H9 (cell line): ENCODE measurements at regions not wholly inside any gene's neighbourhood (a gene's known extent, or its start where the extent isn't known, plus 50 kb on each side); places are given as distances from the start of the nearest gene placed in this dataset.

Source experiments
- DNase-seq: peaks from one replicate; pipeline ENCODE4 v3.0.0-alpha.2; 2017
- H2AFZ ChIP-seq: one replicate; pipeline ENCODE4 v1.6.1; 2013; ENCODE audit warnings: mild to moderate bottlenecking, low read length, control low read depth, moderate library complexity
- H2AK5ac ChIP-seq: 2 replicates; pipeline ENCODE4 v1.6.1; 2013; ENCODE audit warnings: low read length, control low read depth, mixed read lengths; ENCODE audit not compliant: insufficient read length
- H2BK120ac ChIP-seq: one replicate; pipeline ENCODE4 v1.6.1; 2013; ENCODE audit warnings: low read depth, mild to moderate bottlenecking, low read length, control low read depth, inconsistent platforms; ENCODE audit not compliant: poor library complexity, severe bottlenecking
- H2BK12ac ChIP-seq: 2 replicates; pipeline ENCODE4 v1.6.1; 2013; ENCODE audit warnings: low read length, control low read depth, mixed read lengths, low read depth; ENCODE audit not compliant: insufficient read length
- H2BK15ac ChIP-seq: 2 replicates; pipeline ENCODE4 v1.6.1; 2013; ENCODE audit warnings: low read depth, low read length, control low read depth
- H2BK20ac ChIP-seq: one replicate; pipeline ENCODE4 v1.6.1; 2013; ENCODE audit warnings: low read depth, mild to moderate bottlenecking, low read length, control low read depth, inconsistent platforms; ENCODE audit not compliant: poor library complexity, severe bottlenecking
- H2BK5ac ChIP-seq: 2 replicates; pipeline ENCODE4 v1.6.1; 2013; ENCODE audit warnings: low read length, control low read depth, mixed read lengths; ENCODE audit not compliant: insufficient read length
- H3K14ac ChIP-seq: 2 replicates; pipeline ENCODE4 v1.6.1; 2013; ENCODE audit warnings: low read length, control low read depth; ENCODE audit not compliant: insufficient read depth
- H3K18ac ChIP-seq: 2 replicates; pipeline ENCODE4 v1.6.1; 2013; ENCODE audit warnings: low read depth, mild to moderate bottlenecking, mixed read lengths, low read length, control low read depth; ENCODE audit not compliant: insufficient read length
- H3K23ac ChIP-seq: 2 replicates; pipeline ENCODE4 v1.6.1; 2013; ENCODE audit warnings: low read length, control low read depth, mixed read lengths, low read depth; ENCODE audit not compliant: insufficient read length
- H3K23me2 ChIP-seq: 2 replicates; pipeline ENCODE4 v1.6.1; 2013; ENCODE audit warnings: low read depth, mild to moderate bottlenecking, mixed read lengths, low read length, control low read depth; ENCODE audit not compliant: insufficient read length, poor library complexity, severe bottlenecking
- H3K27ac ChIP-seq: 2 replicates; pipeline ENCODE4 v1.5.1; 2013; ENCODE audit warnings: low read length, control low read depth, mixed read lengths, low read depth; ENCODE audit not compliant: insufficient read length
- H3K27me3 ChIP-seq: 2 replicates; pipeline ENCODE4 v1.6.1; 2013; ENCODE audit warnings: low read length, control low read depth, inconsistent platforms; ENCODE audit not compliant: insufficient read depth
- H3K4ac ChIP-seq: 2 replicates; pipeline ENCODE4 v1.6.1; 2013; ENCODE audit warnings: low read depth, mild to moderate bottlenecking, control low read depth, inconsistent platforms, low read length, moderate library complexity
- H3K4me1 ChIP-seq: 2 replicates; pipeline ENCODE4 v1.6.1; 2013; ENCODE audit warnings: low read length, control low read depth, inconsistent platforms; ENCODE audit not compliant: insufficient read depth
- H3K4me2 ChIP-seq: 2 replicates; pipeline ENCODE4 v1.6.1; 2013; ENCODE audit warnings: low read length, control low read depth, mixed read lengths; ENCODE audit not compliant: insufficient read length, insufficient read depth
- H3K56ac ChIP-seq: 2 replicates; pipeline ENCODE4 v1.6.1; 2013; ENCODE audit warnings: low read depth, mild to moderate bottlenecking, mixed read lengths, low read length, control low read depth; ENCODE audit not compliant: insufficient read length
- H3K79me1 ChIP-seq: 2 replicates; pipeline ENCODE4 v1.6.1; 2013; ENCODE audit warnings: low read depth, mild to moderate bottlenecking, moderate library complexity, low read length, control low read depth, inconsistent platforms; ENCODE audit not compliant: insufficient read depth, poor library complexity, severe bottlenecking
- H3K79me2 ChIP-seq: 2 replicates; pipeline ENCODE4 v1.6.1; 2013; ENCODE audit warnings: low read length, control low read depth, inconsistent platforms; ENCODE audit not compliant: insufficient read depth
- H3K9ac ChIP-seq: 2 replicates; pipeline ENCODE4 v1.6.1; 2013; ENCODE audit warnings: low read length, control low read depth, mixed read lengths; ENCODE audit not compliant: insufficient read length; ENCODE audit errors: extremely low read depth
- H3K9me3 ChIP-seq: one replicate; pipeline ENCODE4 v1.6.1; 2013; ENCODE audit warnings: low read depth, low read length, inconsistent platforms; ENCODE audit not compliant: control insufficient read depth
- H3T11ph ChIP-seq: one replicate; pipeline ENCODE4 v1.6.1; 2013; ENCODE audit warnings: mild to moderate bottlenecking, low read length, control low read depth, inconsistent platforms
- H4K20me1 ChIP-seq: one replicate; pipeline ENCODE4 v1.6.1; 2013; ENCODE audit not compliant: control insufficient read depth, insufficient read length, insufficient read depth
- H4K5ac ChIP-seq: 2 replicates; pipeline ENCODE4 v1.6.1; 2013; ENCODE audit warnings: low read depth, mild to moderate bottlenecking, mixed read lengths, low read length, control low read depth; ENCODE audit not compliant: insufficient read length
- H4K8ac ChIP-seq: replicated peaks from 2 replicates; pipeline ENCODE4 v1.6.1; 2013; ENCODE audit warnings: low read length, control low read depth, mixed read lengths, low read depth; ENCODE audit not compliant: insufficient read length
- H4K91ac ChIP-seq: 2 replicates; pipeline ENCODE4 v1.6.1; 2013; ENCODE audit warnings: low read depth, mild to moderate bottlenecking, moderate library complexity, mixed read lengths, low read length, control low read depth; ENCODE audit not compliant: insufficient read length
- H3K27ac Mint-ChIP-seq, 3 experiments: 2 replicates in 2 of 3; 3 replicates in 1 of 3; pipeline ENCODE4 v1.8.0; 2020 to 2021; ENCODE audit warnings: mixed read lengths in 3 of 3, mild to moderate bottlenecking in 1 of 3, moderate library complexity in 1 of 3
- H3K27me3 Mint-ChIP-seq: 2 replicates; pipeline ENCODE4 v1.8.0; 2021; ENCODE audit warnings: low read depth, mild to moderate bottlenecking, moderate library complexity, mixed read lengths
- H3K36me3 Mint-ChIP-seq, 3 experiments: 2 replicates in 2 of 3; 3 replicates in 1 of 3; pipeline ENCODE4 v1.8.0; 2020 to 2021; ENCODE audit warnings: low read depth in 3 of 3, mixed read lengths in 3 of 3; ENCODE audit not compliant: insufficient read depth in 1 of 3
- H3K4me1 Mint-ChIP-seq, 2 experiments: 2 replicates each; pipeline ENCODE4 v1.8.0; 2020; ENCODE audit warnings: mixed read lengths in 2 of 2
- H3K4me3 Mint-ChIP-seq, 2 experiments: 2 replicates in 1 of 2; 3 replicates in 1 of 2; pipeline ENCODE4 v1.8.0; 2020 to 2021; ENCODE audit warnings: mild to moderate bottlenecking in 2 of 2, mixed read lengths in 2 of 2, moderate library complexity in 1 of 2
- H3K9me3 Mint-ChIP-seq, 2 experiments: 2 replicates in 1 of 2; 3 replicates in 1 of 2; pipeline ENCODE4 v1.8.0; 2020; ENCODE audit warnings: mild to moderate bottlenecking in 2 of 2, mixed read lengths in 2 of 2, moderate library complexity in 1 of 2
- CTCF ChIP-seq: fragments of 200-600 bp; sonication (generic); conservative IDR thresholded peaks from 3 replicates; pipeline ENCODE4 v1.8.0; 2021; ENCODE audit warnings: antibody characterized with exemption, mild to moderate bottlenecking
- WGBS: extraction: QIAGEN DNeasy Blood & Tissue Kit; methylation state at CpG from one replicate; pipeline ENCODE4 v1.1.7; 2013; ENCODE audit warnings: missing lambda C conversion rate, low lambda C conversion rate, mixed read lengths; ENCODE audit not compliant: insufficient read length; ENCODE audit errors: extremely low coverage; 5-methylcytosine and 5-hydroxymethylcytosine counted together

GRCh38 chr4:7132249-7132648 lies 60.1 kb upstream of the SORCS2 start:
- no peaks in the 10 kb centered on the region for H3K9me3 ChIP-seq

More at GRCh38 chr4:7132249-7132648, 60.1 kb upstream of the SORCS2 start:
- Histone ChIP-seq H2BK20ac (no peak overlapping the region), H4K5ac (no peak overlapping the region), H3K56ac (no peak overlapping the region), H3K9ac (no peak overlapping the region), H3K23me2 (no peaks in the 10 kb centered on the region), H3K23ac (no peak overlapping the region), H4K91ac (no peak overlapping the region), H3K4me1 (0 out of 2 replicates have a peak, but pooled peaks cover 3% of the 10 kb centered on the region), H2BK5ac (no peak overlapping the region), H3K27me3 (no peaks in the 10 kb centered on the region), H4K8ac (no peak overlapping the region), H3K4me2 (no peak overlapping the region), H2BK15ac (no peak overlapping the region), H2AK5ac (no peak overlapping the region), H2BK120ac (no peak overlapping the region), H2BK12ac (no peak overlapping the region), H3K79me1 (no peaks in the 10 kb centered on the region), H3K79me2 (no peaks in the 10 kb centered on the region), H3K14ac (no peak overlapping the region), H3T11ph (no peak overlapping the region), H3K27ac (no peak overlapping the region), H2AFZ (no peak overlapping the region), H4K20me1 (no peaks in the 10 kb centered on the region), H3K4ac (no peak overlapping the region), H3K18ac (no peak overlapping the region)
- TF ChIP-seq CTCF: no peak
- Mint-ChIP-seq H3K27ac (no peak overlapping the region), H3K27me3 (peaks cover 8% of the 10 kb centered on the region), H3K36me3 (no peaks in the 10 kb centered on the region), H3K9me3 (peaks cover 0 to 3% of the 10 kb centered on the region in 2 experiments; a peak in 1 of 5 replicates), H3K4me1 (peaks cover 16 to 19% of the 10 kb centered on the region in 2 experiments), H3K4me3 (no peak overlapping the region)
- no CpG with 5 or more reads among the region's 11 CpGs for WGBS
- DNase-seq: no peak
